ENCODE measurements at regions not wholly inside any gene's neighbourhood (a gene's known extent, or its start where the extent isn't known, plus 50 kb on each side); places are given as distances from the start of the nearest gene placed in this dataset.
"Not testable (repeated sequence)": the region's sequence is repeated elsewhere in the genome, so short reads cannot be mapped to it uniquely, and the experiment has no call there.

DNA sequence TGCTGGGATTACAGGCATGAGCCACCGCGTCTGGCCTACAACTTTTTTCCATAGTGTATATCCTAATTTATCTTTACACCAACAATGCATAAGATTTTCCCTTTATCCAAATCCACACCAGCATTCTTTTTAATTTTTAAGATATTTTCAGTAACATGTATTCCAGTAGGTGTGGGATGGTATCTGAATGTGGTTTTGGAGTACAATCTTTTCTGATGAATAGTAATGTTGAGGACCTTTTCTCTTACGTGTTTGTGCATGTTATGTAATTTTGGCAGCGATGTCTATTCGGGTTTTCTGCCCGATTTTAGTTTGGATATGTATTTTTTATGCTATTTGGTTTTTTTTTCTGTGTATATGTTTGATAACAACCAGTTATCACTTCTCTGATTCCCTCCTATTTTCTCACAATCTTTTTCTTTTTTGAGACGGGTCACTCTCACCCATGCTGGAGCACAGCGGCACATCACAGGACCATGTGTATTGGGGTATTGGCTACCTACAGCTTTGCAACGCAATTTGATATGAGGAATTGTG lies 114.6 kb upstream of the GRK3 start:
- in situ Hi-C loops (cut with MboI; ENCODE audit: low sequenced_read_pairs) = loop anchor here (25.0 kb wide), 1 partner anchor 312 kb away; no protein-coding TSS in a partner anchor

DNA sequence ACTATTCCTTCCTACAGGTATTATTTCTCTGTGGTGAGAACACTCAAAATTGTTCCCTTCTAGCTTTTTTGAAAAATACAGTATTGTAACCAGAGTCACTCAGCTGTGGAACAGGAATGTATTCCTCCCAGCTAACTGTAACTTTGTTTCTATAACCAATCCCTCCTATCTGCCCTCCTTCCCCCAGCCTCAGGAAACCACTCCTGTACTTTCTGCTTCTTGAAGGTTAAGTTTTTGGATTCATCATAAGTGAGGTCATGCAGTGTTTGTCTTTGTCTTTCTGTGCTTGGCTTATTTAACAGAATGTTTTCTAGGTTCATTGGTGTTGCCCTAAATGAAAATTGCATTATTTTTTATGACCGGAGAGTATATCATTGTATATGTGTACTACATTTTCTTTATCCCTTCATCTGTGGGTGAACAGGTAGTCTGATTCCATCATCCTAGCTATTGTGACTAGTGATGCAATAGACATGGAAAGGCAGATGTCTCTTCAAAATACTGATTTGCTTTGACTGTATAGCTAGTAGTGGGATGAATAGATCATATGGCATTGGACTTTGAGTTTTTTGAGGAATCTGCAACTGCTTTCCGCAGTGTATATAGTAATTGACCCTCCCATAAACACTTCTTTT lies 112.9 kb upstream of the GRK3 start:
- in situ Hi-C loops (cut with MboI; ENCODE audit: low sequenced_read_pairs) = loop anchor here (25.0 kb wide), 1 partner anchor 311 kb away; no protein-coding TSS in a partner anchor

DNA sequence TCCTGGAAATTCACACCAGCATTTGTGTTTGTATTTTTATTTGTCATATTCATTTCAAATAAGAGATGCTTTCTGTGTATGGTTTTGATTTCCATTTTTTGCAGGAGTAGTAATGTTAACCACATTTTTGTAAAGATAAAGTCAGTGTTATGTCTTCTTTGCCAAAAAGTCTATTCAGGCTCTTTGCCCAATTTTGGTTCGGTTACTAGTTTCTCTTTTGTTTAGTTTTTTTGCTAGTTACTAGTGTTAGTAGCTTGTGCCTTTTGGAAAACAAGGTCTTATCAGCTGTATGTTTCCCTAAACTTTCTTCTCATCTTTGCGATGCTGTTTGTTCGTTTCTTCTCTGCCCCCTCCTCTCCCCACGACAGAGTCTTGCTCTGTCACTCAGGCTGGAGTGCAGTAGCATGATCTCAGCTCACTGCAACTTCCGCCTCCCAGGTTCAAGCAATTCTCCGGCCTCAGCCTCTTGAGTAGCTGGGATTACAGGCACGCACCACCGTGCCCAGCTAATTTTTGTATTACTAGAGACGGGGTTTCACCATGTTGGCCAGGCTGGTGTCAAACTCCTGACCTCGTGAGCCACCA lies 112.3 kb upstream of the GRK3 start:
- in situ Hi-C loops (cut with MboI; ENCODE audit: low sequenced_read_pairs) = loop anchor here (25.0 kb wide), 1 partner anchor 310 kb away; no protein-coding TSS in a partner anchor

DNA sequence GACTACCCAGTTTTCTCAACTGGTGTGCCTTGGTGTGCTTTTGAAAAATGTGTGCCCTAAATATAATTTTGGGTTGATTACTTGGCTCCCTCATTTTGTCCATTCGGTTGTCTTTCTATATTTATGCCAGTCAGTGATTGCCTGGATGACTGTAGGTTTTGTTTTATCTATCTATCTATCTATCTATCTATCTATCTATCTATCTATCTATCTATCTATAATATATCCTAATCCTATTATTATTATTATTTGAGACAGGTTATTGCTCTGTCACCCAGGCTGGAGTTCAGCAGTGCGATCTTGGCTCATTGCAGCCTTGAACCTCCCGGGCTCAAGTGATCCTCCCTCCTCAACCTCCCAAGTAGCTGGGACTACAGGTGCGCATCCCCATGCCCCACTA lies 111.4 kb upstream of the GRK3 start:
- in situ Hi-C loops (cut with MboI; ENCODE audit: low sequenced_read_pairs) = loop anchor here (25.0 kb wide), 1 partner anchor 309 kb away; no protein-coding TSS in a partner anchor

DNA sequence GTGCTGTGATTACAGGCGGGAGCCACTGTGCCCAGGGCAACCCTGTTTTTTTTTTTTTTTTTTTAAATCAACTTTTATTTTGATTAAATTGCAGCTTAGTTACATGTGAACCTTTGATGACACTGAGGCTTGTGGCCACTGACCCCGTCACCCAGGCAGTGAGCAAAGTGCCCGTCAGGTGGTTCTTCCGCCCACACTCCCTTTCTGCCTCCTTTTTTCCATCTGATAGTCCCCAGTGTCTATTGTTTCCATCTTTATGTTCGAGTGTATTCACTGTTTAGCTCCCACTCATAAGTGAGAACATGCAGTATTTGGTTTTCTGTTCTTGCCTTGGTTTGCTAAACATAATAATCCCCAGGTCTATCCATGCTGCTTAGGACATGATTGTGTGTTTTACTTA lies 110.9 kb upstream of the GRK3 start:
- in situ Hi-C loops (cut with MboI; ENCODE audit: low sequenced_read_pairs) = loop anchor here (25.0 kb wide), 1 partner anchor 309 kb away; no protein-coding TSS in a partner anchor

DNA sequence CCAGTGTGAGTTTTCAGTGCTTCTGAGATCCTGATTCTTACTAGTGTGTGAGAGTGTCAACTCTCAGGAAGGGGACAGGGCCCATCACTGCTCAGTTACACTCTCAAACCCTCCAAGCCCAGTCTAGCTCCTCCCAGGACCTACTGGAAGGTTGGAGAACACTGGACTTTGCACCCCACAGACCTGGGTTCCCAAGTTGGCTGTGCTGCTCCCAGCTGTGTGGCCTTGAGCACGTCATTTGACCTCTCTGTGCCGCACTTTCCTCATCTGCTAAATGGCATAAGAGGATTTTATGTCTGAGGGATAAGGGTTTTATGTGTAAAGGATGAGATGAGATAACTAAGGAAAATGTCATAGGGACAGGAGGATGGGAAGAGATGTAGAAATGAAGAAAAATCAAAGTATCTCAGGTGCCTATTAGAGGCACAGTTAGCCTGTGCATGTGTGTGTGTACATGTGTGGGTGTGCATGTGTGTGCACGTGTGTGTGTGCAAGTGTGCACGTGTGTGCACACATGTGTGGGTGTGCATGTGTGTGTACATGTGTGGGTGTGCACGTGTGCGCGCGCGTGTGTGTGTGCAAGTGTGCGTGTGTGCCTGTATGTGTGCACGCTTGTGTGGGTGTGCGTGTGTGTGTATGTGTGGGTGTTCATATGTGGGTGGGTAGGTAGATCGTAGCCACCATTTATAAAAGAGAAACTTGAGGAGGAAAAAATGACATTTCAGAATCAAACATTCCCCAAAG lies 108.0 kb upstream of the GRK3 start:
- in situ Hi-C loops (cut with MboI; ENCODE audit: low sequenced_read_pairs) = loop anchor here (25.0 kb wide), 1 partner anchor 306 kb away; no protein-coding TSS in a partner anchor

DNA sequence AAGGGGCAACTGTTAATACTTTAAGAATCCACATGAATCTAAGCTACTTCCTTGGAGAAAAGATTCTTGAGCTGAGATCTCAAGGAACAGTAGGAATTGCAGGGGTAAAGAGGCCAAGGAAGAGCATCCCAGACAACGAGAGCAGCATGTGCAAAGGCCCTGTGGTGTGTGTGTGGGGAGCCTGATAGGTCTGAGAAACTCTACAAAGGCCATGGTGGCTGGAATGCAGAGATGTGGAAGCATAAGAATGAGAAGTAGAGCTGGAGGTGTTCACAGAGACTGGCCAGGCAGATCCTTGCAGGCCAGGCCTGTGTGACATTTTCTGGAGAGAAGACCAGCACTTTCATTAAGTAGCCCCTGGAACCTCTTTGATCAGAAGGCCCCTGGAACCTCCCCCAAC lies 105.8 kb upstream of the GRK3 start:
- in situ Hi-C loops (cut with MboI; ENCODE audit: low sequenced_read_pairs) = loop anchor here (25.0 kb wide), 1 partner anchor 304 kb away; no protein-coding TSS in a partner anchor

DNA sequence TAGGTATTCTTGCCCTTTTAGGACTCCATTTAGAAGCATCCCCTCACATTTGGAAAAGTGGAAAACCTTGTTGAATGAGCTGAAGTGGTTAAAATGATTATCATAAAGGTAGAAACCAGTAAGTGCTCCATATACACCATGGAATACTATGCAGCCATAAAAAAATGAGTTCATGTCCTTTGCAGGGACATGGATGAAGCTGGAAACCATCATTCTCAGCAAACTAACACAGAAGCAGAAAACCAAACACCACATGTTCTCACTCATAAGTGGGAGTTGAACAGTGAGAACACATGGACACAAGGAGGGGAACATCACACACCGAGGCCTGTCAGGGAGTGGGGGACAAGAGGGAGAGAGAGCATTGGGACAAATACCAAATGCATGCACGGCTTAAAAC lies 103.8 kb upstream of the GRK3 start:
- in situ Hi-C loops (cut with MboI; ENCODE audit: low sequenced_read_pairs) = loop anchor here (25.0 kb wide), 1 partner anchor 302 kb away; no protein-coding TSS in a partner anchor

DNA sequence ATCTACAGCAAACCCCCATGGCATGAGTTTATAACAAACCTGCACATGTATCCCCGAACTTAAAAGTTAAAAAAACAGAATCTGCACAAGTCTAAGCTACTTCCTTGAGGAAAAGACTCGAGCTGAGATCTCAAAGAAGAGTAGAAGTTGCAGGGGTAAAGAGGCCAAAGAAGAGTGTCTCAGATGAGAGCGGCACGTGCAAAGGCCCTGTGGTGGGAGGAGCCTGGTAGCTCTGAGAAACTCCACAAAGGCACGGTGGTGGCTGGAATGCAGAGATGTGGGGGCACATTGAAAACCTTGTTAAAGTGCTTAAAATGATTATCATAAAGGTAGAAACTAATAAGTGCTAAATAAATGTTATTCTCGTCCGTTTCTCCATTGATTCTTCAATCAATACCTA lies 103.2 kb upstream of the GRK3 start:
- in situ Hi-C loops (cut with MboI; ENCODE audit: low sequenced_read_pairs) = loop anchor here (25.0 kb wide), 1 partner anchor 301 kb away; no protein-coding TSS in a partner anchor

DNA sequence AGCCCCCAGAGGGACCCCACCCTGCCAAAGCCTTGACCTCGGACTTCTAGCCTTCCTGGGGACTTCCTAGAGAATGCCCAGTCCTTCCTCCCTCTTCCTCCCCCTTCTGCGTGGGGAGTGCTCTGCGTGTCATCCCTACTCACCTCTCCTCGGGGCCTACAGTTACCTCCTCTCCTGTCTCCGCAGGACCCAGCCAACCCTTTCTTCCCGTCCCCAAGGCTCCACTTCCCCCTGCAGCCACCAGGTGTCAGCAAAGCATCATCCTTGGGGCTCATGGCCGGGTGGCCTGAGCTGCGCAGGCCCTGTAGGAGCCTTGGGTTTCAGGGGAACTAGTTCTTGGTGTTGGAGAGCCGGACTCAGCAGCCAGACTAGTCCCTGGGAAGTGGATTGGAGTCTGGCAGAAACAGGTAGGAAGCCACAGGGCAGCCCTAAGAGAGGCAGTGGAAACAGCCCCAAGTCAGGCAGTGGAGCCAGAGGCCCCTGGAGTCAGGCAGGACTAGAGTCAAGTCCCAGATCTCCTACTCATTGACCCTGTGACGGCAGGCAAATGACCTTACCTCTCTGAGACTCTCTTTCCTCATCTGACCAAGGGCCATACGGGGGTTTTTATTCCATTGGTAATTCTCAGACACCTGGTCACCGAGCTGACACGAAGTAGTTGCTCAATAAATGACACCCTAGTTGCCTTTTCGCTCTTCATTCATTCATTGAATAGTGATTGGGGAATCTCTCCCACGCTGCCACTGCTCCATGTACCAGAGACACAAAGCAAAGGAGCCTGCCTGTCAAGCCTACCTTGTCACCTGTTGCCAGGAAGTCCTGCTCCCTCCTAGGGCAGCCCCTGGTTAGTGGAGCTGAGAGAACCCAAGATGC lies 101.8 kb upstream of the GRK3 start:
- in situ Hi-C loops (cut with MboI; ENCODE audit: low sequenced_read_pairs) = loop anchor here (25.0 kb wide), 1 partner anchor 300 kb away; no protein-coding TSS in a partner anchor

DNA sequence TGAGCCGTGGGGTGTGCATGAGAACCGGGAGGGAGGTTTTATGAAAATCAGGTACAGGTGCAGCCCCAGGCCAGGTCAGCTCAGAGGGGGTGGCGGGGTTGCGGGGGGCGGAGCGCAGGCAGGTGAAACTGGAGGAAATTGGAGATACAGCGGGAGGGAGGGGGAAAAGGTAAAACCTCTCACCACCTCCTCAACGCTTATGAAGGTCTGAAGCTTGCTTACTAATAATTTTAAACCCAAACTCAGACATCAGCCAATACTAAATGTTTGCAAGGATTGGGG lies 101.2 kb upstream of the GRK3 start:
- in situ Hi-C loops (cut with MboI; ENCODE audit: low sequenced_read_pairs) = loop anchor here (25.0 kb wide), 1 partner anchor 299 kb away; no protein-coding TSS in a partner anchor

DNA sequence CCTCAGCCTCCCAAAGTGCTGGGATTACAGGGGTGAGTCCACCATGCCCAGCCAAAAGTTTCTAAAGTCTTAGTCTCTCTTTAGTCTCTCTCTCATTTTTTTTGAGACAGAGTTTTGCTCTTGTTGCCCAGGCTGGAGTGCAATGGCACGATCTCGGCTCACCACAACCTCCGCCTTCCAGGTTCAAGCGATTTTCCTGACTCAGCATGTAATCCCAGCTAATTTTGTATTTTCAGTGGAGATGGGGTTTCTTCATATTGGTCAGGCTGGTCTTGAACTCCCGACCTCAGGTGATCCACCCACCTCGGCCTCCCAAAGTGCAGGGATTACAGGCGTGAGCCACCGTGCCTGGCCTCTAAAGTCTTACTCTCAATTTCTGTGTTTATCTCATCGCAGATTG lies 100.1 kb upstream of the GRK3 start:
- in situ Hi-C loops (cut with MboI; ENCODE audit: low sequenced_read_pairs) = loop anchor here (25.0 kb wide), 1 partner anchor 298 kb away; no protein-coding TSS in a partner anchor

DNA sequence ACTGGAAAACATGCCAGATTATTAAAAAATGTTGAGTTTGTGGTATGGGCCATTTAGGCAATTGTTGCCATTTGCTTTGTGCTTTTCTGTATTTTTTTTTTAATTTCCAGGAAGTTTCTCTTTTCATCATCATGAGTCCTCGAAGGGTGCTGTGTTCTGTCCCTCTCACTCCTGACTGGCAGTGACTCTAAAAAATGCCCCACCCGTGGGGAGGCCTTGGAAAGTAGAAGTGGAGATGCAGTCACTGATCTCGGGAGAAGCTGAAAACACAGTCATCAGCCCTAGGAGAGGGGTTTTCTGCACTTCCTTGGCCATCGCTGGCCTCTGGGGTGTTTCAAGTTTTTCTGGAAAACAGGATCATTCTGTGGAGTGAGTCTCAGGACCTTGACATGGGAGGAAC lies 98.5 kb upstream of the GRK3 start:
- in situ Hi-C loops (cut with MboI; ENCODE audit: low sequenced_read_pairs) = loop anchor here (25.0 kb wide), 1 partner anchor 296 kb away; no protein-coding TSS in a partner anchor

DNA sequence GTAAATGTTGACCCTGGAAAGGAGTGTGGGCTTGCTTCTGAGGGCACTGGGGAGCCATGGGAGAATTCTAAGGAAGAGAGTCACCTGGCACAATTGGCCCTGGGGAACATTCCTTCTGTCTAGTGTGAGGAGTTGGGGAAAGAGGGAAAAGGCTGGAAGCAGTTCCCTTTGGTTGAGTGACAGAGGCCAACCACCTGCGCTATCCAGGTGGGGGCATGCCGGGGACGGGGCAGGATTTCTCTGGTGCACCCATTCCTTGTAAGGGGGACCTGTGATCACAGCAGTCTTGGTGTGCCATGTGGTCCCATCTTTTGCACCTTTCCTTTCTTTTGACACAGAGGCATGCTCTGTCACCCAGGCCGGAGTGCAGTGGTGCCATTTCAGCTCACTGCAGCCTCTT lies 92.1 kb upstream of the GRK3 start:
- in situ Hi-C loops (cut with MboI; ENCODE audit: low sequenced_read_pairs) = loop anchor here (10.0 to 25.0 kb wide), 2 partner anchors 222 to 290 kb away; no protein-coding TSS in a partner anchor

DNA sequence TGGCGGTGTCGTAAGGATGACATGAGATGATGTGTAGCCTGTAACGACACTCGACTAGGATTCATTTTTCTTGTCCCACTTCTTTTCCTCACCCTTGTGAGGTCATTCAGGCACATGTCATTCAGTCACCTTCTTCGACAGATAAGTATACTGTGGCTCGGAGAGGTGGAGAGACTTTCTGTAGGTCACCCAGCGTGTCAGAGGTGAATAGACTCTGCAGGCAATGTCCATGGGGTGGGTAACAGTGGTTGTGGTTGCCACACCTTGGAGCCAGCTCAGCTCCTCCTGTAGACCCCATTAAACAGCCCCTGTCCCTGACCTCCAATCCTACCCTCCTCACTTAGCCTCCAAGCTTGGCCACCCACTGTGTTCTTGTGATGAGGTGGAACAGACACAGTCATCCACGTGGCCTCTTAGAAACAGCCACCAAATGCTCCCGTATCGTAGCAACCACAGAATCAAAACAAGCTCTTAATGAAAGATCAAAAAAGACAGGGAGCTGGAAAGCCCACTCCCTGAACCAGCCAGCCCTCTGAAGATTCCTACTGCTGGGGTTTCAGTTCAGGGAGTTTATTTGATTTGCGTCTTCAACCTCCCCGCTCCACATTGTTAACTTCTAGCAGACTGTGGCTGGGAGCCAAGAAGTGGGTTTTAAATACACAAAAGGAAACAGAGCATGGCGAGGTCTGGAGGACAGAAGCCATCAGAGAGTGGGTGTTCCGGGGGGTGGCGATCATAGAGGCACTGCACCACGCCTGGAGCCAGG lies 89.0 kb upstream of the GRK3 start:
- in situ Hi-C loops (cut with MboI; ENCODE audit: low sequenced_read_pairs) = loop anchor here (10.0 kb wide), 1 partner anchor 219 kb away; no protein-coding TSS in a partner anchor

DNA sequence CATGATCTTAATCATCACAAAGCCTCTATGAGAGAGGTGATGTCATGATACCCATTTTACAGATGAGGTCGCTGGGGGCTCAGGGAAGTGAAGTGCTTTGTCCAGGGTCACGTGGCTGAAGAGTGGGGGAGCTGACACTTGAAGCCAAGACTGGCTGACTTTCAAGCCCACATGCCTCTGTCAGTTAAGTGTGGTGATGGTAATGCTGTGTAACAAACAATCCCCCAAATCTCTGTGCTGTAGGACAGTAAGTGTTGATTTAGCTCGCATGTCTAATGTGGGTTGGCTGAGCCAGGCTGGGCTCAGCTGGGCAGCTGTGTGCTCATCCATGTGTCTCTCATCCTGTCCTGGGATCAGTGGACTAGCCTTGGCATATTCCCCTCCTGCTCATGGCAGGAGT lies 87.1 kb upstream of the GRK3 start:
- in situ Hi-C loops (cut with MboI; ENCODE audit: low sequenced_read_pairs) = loop anchor here (10.0 kb wide), 1 partner anchor 217 kb away; no protein-coding TSS in a partner anchor

DNA sequence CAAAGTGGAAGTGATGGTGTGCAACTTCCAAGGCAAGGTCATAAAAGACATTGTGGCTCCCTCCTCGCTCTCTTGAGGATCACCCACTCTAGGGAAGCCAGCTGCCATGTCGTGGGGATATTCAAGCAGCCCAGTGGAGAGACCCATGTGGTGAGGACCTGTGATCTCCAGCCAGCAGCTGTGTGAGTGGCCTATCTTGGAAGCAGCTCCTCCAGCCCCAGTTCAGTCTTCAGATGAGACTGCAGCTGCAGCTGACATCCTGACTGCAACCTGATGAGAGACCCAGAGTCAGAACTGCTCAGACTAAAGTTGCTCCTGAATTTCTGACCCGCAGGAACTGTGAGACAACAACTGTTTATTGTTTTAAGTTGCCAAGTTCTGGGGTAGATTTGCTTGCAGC lies 86.4 kb upstream of the GRK3 start:
- in situ Hi-C loops (cut with MboI; ENCODE audit: low sequenced_read_pairs) = loop anchor here (10.0 kb wide), 1 partner anchor 217 kb away; no protein-coding TSS in a partner anchor

DNA sequence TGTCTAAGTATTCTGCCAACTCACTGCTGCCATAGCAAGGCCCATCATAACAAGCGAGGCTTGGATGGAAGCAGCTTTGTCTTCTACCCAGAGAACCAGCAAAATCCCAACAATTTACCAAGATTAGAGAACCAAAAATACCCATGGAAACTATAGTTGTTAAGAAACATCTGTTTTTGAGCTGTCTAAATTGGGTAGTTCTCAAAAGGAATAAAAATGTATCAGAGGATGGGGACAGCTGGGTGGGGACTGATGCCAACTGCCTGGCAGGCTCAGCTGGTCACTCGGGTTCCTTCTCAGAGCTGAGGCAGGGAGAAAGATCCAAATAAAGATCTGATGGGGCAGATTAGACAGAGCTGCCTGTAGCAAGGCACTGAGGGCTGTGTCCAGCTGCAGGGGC lies 85.9 kb upstream of the GRK3 start:
- in situ Hi-C loops (cut with MboI; ENCODE audit: low sequenced_read_pairs) = loop anchor here (10.0 kb wide), 1 partner anchor 216 kb away; no protein-coding TSS in a partner anchor

DNA sequence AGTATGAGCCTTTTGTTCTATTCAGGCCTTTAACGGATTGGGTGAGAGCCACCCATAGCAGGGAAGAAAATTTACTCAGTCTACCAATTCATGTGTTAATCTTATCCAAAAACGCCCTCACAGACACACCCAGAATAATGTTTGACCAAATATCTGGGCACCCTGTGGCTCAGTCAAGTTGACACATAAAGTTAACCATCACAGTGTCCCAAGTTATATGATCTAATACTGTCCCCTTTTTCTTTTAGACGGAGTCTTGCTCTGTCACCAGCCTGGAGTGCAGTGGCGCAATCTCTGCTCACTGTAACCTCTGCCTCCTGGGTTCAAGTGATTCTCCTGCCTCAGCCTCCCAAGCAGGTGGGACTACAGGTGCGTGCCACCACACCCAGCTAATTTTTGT lies 83.6 kb upstream of the GRK3 start:
- in situ Hi-C loops (cut with MboI; ENCODE audit: low sequenced_read_pairs) = not testable (repeated sequence)
